KMS-11 (cell line): ENCODE measurements at regions not wholly inside any gene's neighbourhood (a gene's known extent, or its start where the extent isn't known, plus 50 kb on each side); places are given as distances from the start of the nearest gene placed in this dataset.

ENCODE experiments used
- H2AFZ ChIP-seq: fragments of 200-600 bp; sonication (generic); 2 replicates; pipeline ENCODE4 v1.6.1; 2016; ENCODE audit warnings: antibody characterized with exemption, mixed run types, low read depth
- H3K27ac ChIP-seq: fragments of 200-600 bp; sonication (generic); 2 replicates; pipeline ENCODE4 v1.6.1; 2016; ENCODE audit warnings: mild to moderate bottlenecking, mixed run types
- H3K27me3 ChIP-seq: fragments of 200-600 bp; sonication (generic); 2 replicates; pipeline ENCODE4 v1.6.1; 2017; ENCODE audit warnings: mild to moderate bottlenecking, low read depth, mixed run types, moderate library complexity; ENCODE audit not compliant: insufficient read depth
- H3K36me3 ChIP-seq: fragments of 200-600 bp; sonication (generic); 2 replicates; pipeline ENCODE4 v1.6.1; 2017; ENCODE audit warnings: mild to moderate bottlenecking, mixed run types; ENCODE audit not compliant: insufficient read depth
- H3K4me1 ChIP-seq: fragments of 200-600 bp; sonication (generic); 2 replicates; pipeline ENCODE4 v1.6.1; 2016; ENCODE audit warnings: mild to moderate bottlenecking, low read depth, mixed run types; ENCODE audit not compliant: poor library complexity, severe bottlenecking
- H3K4me2 ChIP-seq: fragments of 200-600 bp; sonication (generic); 2 replicates; pipeline ENCODE4 v1.7.0; 2016; ENCODE audit warnings: mild to moderate bottlenecking, mixed run types
- H3K4me3 ChIP-seq: fragments of 200-600 bp; sonication (generic); IDR thresholded peaks from 2 replicates; pipeline ENCODE4 v1.6.1; 2017; ENCODE audit warnings: low read depth, low read length, mixed read lengths; ENCODE audit not compliant: insufficient read depth
- H3K79me2 ChIP-seq: fragments of 200-600 bp; sonication (generic); 2 replicates; pipeline ENCODE4 v1.6.1; 2016; ENCODE audit warnings: low read depth, mixed run types; ENCODE audit not compliant: insufficient read depth
- H3K9ac ChIP-seq: fragments of 200-600 bp; sonication (generic); 2 replicates; pipeline ENCODE4 v1.6.1; 2016; ENCODE audit warnings: mild to moderate bottlenecking, mixed run types
- H4K20me1 ChIP-seq: fragments of 200-600 bp; sonication (generic); 2 replicates; pipeline ENCODE4 v1.6.1; 2016; ENCODE audit warnings: mild to moderate bottlenecking, mixed run types; ENCODE audit not compliant: insufficient read depth
- CTCF ChIP-seq: fragments of 200-600 bp; sonication (generic); conservative IDR thresholded peaks from 2 replicates; pipeline ENCODE4 v1.6.1; 2017; ENCODE audit warnings: low read depth, mild to moderate bottlenecking, antibody characterized with exemption, low read length, moderate library complexity, mixed read lengths

- Histone ChIP-seq H3K4me1 (no peaks in the 10 kb centered on the region), H3K79me2 (no peaks in the 10 kb centered on the region), H3K4me2 (no peak overlapping the region), H3K4me3 (no peak overlapping the region), H2AFZ (no peak overlapping the region), H3K36me3 (no peaks in the 10 kb centered on the region), H3K27me3 (no peaks in the 10 kb centered on the region), H3K9ac (no peak overlapping the region), H4K20me1 (no peaks in the 10 kb centered on the region), H3K27ac (no peak overlapping the region)
- no peak for TF ChIP-seq CTCF
Observed at GRCh38 chr3:26264708-26265107, 357.9 kb upstream of the LRRC3B start.

- no peaks in the 10 kb centered on the region for H3K36me3 ChIP-seq
- no peak overlapping the region for H3K9ac ChIP-seq
- H4K20me1 ChIP-seq = no peaks in the 10 kb centered on the region
- H2AFZ ChIP-seq = no peak overlapping the region
- no peaks in the 10 kb centered on the region for H3K79me2 ChIP-seq
- H3K27me3 ChIP-seq = no peaks in the 10 kb centered on the region
- H3K27ac ChIP-seq = no peak overlapping the region
- no peak overlapping the region for H3K4me3 ChIP-seq
- no peak overlapping the region for H3K4me2 ChIP-seq
- TF ChIP-seq CTCF = no peak
- no peaks in the 10 kb centered on the region for H3K4me1 ChIP-seq
Observed at GRCh38 chr3:26271848-26272247, 350.7 kb upstream of the LRRC3B start.

DNA sequence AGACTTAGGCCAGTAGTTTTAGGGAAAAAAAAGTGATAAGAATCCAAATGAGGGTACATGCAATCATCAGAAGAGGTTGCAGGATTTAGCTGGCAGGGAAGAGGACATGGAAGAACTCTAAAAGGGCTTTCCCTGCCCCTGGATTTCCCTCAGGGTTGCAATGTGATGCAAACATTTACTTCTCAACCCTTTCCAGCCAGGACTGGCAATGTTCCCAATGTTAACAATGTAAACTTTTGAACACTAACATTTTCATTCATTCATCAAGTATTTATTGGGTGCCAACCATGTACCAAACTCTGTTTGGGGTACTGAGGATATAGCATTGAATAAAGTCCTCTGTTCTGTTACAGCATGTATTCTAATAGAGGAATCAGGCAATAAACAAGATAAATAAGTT is 349.4 kb upstream of the LRRC3B start:
- Histone ChIP-seq H3K4me1 (no peaks in the 10 kb centered on the region), H3K4me3 (no peak overlapping the region), H3K4me2 (no peak overlapping the region), H4K20me1 (no peaks in the 10 kb centered on the region), H3K27me3 (no peaks in the 10 kb centered on the region), H3K36me3 (no peaks in the 10 kb centered on the region), H3K79me2 (no peaks in the 10 kb centered on the region), H3K27ac (no peak overlapping the region), H3K9ac (no peak overlapping the region), H2AFZ (no peak overlapping the region)
- no peak for TF ChIP-seq CTCF

- H3K27me3 ChIP-seq = no peaks in the 10 kb centered on the region
- no peak overlapping the region for H2AFZ ChIP-seq
- no peak overlapping the region for H3K9ac ChIP-seq
- no peaks in the 10 kb centered on the region for H4K20me1 ChIP-seq
- no peaks in the 10 kb centered on the region for H3K4me1 ChIP-seq
- H3K4me2 ChIP-seq = no peak overlapping the region
- H3K79me2 ChIP-seq = no peaks in the 10 kb centered on the region
- H3K27ac ChIP-seq = no peak overlapping the region
- no peak overlapping the region for H3K4me3 ChIP-seq
- H3K36me3 ChIP-seq = no peaks in the 10 kb centered on the region
- TF ChIP-seq CTCF = no peak
Observed at GRCh38 chr3:26279091-26279490, 343.5 kb upstream of the LRRC3B start.

- no peak overlapping the region for H2AFZ ChIP-seq
- no peak overlapping the region for H3K27ac ChIP-seq
- TF ChIP-seq CTCF = 0 out of 2 replicates have a peak, but pooled peaks have one; percentile 17
- H3K4me3 ChIP-seq = no peak overlapping the region
- H3K36me3 ChIP-seq = no peaks in the 10 kb centered on the region
- no peak overlapping the region for H3K4me2 ChIP-seq
- no peak overlapping the region for H3K9ac ChIP-seq
- no peaks in the 10 kb centered on the region for H3K79me2 ChIP-seq
- no peaks in the 10 kb centered on the region for H4K20me1 ChIP-seq
- no peaks in the 10 kb centered on the region for H3K27me3 ChIP-seq
- H3K4me1 ChIP-seq = no peaks in the 10 kb centered on the region
Observed at GRCh38 chr3:26280517-26280916, 342.1 kb upstream of the LRRC3B start.
